Kidney epithelial cell (primary cell): ENCODE measurements at regions not wholly inside any gene's neighbourhood (a gene's known extent, or its start where the extent isn't known, plus 50 kb on each side); places are given as distances from the start of the nearest gene placed in this dataset.

Experiments
- DNase-seq: peaks from one replicate; pipeline ENCODE4 v3.0.0-alpha.2; 2010; ENCODE audit warnings: low read depth
- H3K27me3 ChIP-seq: 2 replicates; pipeline ENCODE4 v1.6.0; 2011; ENCODE audit warnings: low read length; ENCODE audit not compliant: control insufficient read depth, insufficient read depth
- H3K36me3 ChIP-seq: 2 replicates; pipeline ENCODE4 v1.5.1; 2011; ENCODE audit warnings: low read length; ENCODE audit not compliant: control insufficient read depth, insufficient read depth
- H3K4me3 ChIP-seq: 2 replicates; pipeline ENCODE4 v1.5.1; 2011; ENCODE audit warnings: low read depth, mild to moderate bottlenecking, control low read depth, low read length
- TF ChIP-seq, protein P1 (sequence below): IDR thresholded peaks from 2 replicates; pipeline ENCODE4 v1.5.1; 2011; ENCODE audit warnings: mild to moderate bottlenecking, moderate library complexity, low read length, control low read depth, inconsistent platforms; ENCODE audit not compliant: insufficient read depth, poor library complexity, severe bottlenecking

DNA sequence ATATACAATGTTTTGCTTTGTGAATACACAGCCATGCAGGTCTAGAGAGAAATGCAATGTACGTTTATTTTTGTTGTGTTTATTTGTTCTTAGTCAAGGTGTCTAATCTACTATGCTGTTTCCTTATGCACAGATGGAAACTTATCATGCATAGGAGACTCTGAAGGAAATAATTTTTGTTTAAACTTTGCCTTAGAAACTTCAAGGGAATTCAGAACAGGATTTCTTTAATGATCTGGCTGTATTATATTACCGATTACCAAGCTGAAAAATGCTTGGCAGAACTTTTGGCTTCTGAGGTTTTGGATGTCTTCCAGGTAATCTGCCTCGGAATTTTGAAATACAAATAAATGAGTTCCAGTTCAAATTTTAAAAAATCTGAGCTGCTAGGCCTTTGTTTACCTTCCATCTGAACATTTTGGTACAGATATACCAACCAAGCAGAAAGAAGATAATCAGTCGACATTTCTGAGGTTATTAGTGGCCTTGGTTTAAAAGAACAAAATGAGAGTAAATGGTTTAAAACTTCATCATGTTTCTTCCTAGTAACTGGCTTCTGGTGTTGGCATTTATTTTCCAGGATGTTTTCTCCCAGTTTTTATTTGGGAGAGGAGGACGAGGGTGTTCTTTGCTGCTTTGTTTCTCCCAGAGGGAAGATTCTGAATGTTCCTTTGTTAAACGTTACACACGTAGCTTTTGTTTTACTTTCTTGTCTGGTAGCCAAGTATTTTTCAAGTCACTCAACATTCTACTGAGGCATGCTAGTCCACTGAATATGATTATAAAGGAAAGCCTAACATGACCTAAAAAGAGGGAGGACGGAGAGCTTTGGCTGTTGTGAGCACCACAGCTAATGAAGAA lies 421.8 kb upstream of the TBL1XR1 start:
- Histone ChIP-seq H3K4me3 (no peak overlapping the region), H3K36me3 (no peaks in the 10 kb centered on the region), H3K27me3 (no peaks in the 10 kb centered on the region)
- TF ChIP-seq, protein P1, sequence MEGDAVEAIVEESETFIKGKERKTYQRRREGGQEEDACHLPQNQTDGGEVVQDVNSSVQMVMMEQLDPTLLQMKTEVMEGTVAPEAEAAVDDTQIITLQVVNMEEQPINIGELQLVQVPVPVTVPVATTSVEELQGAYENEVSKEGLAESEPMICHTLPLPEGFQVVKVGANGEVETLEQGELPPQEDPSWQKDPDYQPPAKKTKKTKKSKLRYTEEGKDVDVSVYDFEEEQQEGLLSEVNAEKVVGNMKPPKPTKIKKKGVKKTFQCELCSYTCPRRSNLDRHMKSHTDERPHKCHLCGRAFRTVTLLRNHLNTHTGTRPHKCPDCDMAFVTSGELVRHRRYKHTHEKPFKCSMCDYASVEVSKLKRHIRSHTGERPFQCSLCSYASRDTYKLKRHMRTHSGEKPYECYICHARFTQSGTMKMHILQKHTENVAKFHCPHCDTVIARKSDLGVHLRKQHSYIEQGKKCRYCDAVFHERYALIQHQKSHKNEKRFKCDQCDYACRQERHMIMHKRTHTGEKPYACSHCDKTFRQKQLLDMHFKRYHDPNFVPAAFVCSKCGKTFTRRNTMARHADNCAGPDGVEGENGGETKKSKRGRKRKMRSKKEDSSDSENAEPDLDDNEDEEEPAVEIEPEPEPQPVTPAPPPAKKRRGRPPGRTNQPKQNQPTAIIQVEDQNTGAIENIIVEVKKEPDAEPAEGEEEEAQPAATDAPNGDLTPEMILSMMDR, result no peak
- no peak for DNase-seq

DNA sequence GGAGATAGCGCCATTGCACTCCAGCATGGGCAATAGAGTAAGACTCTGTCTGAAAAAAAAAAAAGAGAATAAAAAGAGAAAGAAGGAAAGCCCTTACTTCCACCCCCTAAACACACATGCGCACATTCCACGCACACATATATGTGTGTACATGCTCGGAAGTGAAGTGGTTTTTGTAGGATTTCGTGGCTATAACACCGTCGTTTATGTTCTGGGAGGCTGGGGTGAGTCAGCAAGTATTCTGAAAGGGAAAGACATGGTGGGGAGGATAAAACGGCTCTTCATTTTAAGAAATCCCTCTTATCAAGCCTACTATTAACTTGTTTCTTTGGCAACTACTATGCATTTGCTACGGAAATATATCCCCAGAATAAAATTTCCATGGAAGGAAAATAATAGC lies 422.8 kb upstream of the TBL1XR1 start:
- H3K36me3 ChIP-seq, result no peaks in the 10 kb centered on the region
- H3K4me3 ChIP-seq, result no peak overlapping the region
- DNase-seq, result no peak
- TF ChIP-seq, protein P1, result no peak
- H3K27me3 ChIP-seq, result no peaks in the 10 kb centered on the region

DNA sequence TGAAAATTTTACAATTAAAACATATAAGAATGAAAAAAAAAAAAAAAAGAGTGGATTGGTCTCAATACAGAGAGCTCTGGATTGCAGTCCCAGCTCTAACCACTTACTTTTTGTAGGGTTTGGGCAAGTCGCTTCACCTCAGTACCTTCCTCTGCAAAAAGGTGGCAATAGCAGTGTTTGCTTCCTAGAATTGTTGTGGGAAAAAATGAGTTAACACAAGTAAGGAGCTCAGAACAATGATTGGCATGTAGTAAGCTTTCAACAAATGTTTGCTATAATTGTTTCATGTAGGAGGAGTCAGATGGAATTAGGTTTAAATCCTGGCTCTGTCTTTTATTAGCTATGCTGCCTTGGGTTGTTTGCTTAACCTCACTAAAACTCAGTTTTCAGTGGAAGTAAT lies 425.2 kb upstream of the TBL1XR1 start:
- H3K36me3 ChIP-seq, result no peaks in the 10 kb centered on the region
- DNase-seq, result no peak
- TF ChIP-seq, protein P1, result peak; percentile 7
- no peak overlapping the region for H3K4me3 ChIP-seq
- H3K27me3 ChIP-seq, result no peaks in the 10 kb centered on the region

DNA sequence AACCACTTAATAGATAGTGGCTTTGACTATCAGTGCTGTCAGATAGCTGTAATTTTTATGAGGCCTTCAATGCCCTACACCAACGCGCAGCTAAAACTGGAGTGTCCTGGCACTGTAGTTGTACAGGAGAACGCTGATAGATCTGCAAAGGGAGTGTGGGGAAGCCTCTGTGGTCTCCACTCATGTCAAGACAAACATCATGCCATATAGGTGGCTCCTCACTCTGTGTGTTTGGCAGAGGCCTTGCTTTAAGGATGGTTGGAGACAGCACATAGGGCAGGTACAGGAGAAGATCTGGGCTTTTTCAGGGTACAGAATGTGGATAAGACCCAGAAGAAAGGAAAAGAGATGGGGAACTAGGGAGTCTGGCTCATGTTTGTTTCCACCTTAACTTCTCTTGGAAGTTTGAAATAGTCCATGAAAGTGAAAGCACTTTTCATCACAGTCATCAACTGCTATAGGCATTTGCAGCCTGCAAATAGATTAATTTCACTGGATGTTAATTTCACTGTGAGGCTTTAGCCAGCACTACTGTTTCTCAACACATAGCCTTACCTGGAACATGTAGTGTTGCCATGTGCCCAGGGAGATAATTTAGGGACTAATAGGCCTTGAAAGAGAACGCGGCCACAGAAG lies 425.8 kb upstream of the TBL1XR1 start:
- DNase-seq, result no peak
- Histone ChIP-seq H3K36me3 (no peaks in the 10 kb centered on the region), H3K4me3 (no peak overlapping the region), H3K27me3 (no peaks in the 10 kb centered on the region)
- TF ChIP-seq, protein P1, result no peak

DNA sequence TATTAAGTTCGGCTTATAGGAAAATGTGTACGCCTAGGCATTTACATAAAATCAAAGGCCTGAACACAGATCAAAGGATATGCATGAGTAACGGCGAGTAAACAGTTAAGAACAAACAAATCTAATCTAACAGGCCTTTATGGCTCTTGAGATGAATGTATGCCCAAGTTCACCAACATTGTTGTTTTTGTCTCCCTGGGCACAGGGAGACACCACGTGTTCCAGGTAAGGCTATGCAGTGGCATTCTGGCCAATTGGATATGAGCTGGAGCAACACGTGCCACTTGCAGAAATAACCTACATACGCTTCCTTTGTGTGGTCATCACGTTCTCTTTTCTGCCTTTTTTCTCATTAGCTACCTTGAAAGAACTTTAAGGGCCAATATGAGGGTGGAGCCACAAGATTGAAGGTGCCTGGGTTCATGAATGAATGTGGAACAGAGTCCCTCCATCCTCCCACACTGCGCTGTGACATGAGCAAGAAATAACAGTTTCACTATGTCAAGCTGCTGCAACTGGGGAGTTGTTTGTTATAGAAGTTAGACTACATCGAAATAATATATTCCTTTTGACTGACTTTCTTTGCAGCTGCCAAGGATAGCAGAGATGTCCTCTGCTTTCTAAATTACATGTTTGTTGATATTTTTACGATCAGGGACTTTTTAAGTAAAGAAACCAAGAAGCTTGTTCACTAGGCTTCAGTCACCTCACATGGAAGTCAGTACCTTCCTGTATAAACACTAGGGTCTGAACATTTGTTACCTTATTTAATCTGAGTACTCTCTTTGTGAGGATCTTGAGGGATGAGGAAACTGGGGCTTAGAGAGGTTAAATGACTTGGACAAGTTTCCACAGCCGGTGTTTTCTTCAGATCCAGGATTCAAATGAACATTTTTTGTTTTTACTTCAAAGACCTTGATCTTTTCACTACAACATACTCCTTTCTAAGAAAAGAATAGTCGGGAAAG lies 427.5 kb upstream of the TBL1XR1 start:
- H3K27me3 ChIP-seq, result no peaks in the 10 kb centered on the region
- no peak for DNase-seq
- no peak overlapping the region for H3K4me3 ChIP-seq
- TF ChIP-seq, protein P1, result no peak
- H3K36me3 ChIP-seq, result no peaks in the 10 kb centered on the region
